ENCODE measurements at regions not wholly inside any gene's neighbourhood (a gene's known extent, or its start where the extent isn't known, plus 50 kb on each side); places are given as distances from the start of the nearest gene placed in this dataset.

- H3K27ac ChIP-seq: no peak overlapping the region
- no peak overlapping the region for H3K4me3 ChIP-seq
- POLR2A ChIA-PET: no interaction called here
- TF ChIP-seq FOSL2 (IDR thresholded peaks at IDR 0.05): no peak
- no peak for TF ChIP-seq FOSL2 (CRISPR knock-in tag; IDR thresholded peaks at IDR 0.05)
- TF ChIP-seq ELK1 (IDR thresholded peaks at IDR 0.05; ENCODE audit: low read depth, low read length): no peak
- TF ChIP-seq CBX8 (IDR thresholded peaks at IDR 0.05): no peak
- TF ChIP-seq FOSB (CRISPR knock-in tag; IDR thresholded peaks at IDR 0.05): no peak
- no peak for TF ChIP-seq FOXS1 (CRISPR knock-in tag; IDR thresholded peaks at IDR 0.05)
- no peak for TF ChIP-seq CBX2 (IDR thresholded peaks at IDR 0.05; ENCODE audit: borderline replicate concordance, low read depth)
- TF ChIP-seq REST (IDR thresholded peaks at IDR 0.05): no peak
- TF ChIP-seq ZNF302 (CRISPR knock-in tag; IDR thresholded peaks at IDR 0.05): no peak
- no peak for TF ChIP-seq BHLHE40 (IDR thresholded peaks at IDR 0.05; ENCODE audit: low read depth, low read length)
- no peak for TF ChIP-seq PHF8 (IDR thresholded peaks at IDR 0.05; ENCODE audit: borderline replicate concordance, low read depth)
- TF ChIP-seq E2F6 (IDR thresholded peaks at IDR 0.05; ENCODE audit: borderline replicate concordance, low read depth): no peak
- TF ChIP-seq KDM1A (IDR thresholded peaks at IDR 0.05; ENCODE audit: low read depth): no peak
- no peak for TF ChIP-seq KDM5A (IDR thresholded peaks at IDR 0.05)
- no peak for TF ChIP-seq CTCF (IDR thresholded peaks at IDR 0.05)
- no peak for TF ChIP-seq RAD21 (conservative IDR thresholded peaks at IDR 0.05 in 1 of 2, IDR thresholded peaks at IDR 0.05 in 1 of 2)
- no peak for TF ChIP-seq MAX (IDR thresholded peaks at IDR 0.05)
- no peak for TF ChIP-seq NPAS2 (CRISPR knock-in tag; IDR thresholded peaks at IDR 0.05; ENCODE audit: borderline replicate concordance)
- no peak for TF ChIP-seq CHD2 (IDR thresholded peaks at IDR 0.05; ENCODE audit: low read length, partially characterized antibody)
- ATAC-seq (no peak), DNase-seq (ENCODE audit: low read depth in 1 of 2, low spot score in 1 of 2) (no peak), FAIRE-seq (no peak)
- CTCF ChIA-PET: no interaction called here
- WGBS (ENCODE audit: missing lambda C conversion rate): 78% methylated on average over 3 of the region's 3 CpGs
- no peak overlapping the region for H3K4me2 ChIP-seq
- H3K9me3 ChIP-seq: no peaks in the 10 kb centered on the region
- H3K4me1 ChIP-seq: no peaks in the 10 kb centered on the region
Measured at GRCh38 chr11:71185411-71185810, 67.0 kb downstream of the SHANK2 start.

All from A549 (cell line).